Head of caudate nucleus (tissue), 42 donors: ENCODE measurements at regions not wholly inside any gene's neighbourhood (a gene's known extent, or its start where the extent isn't known, plus 50 kb on each side); places are given as distances from the start of the nearest gene placed in this dataset.
"Not testable (repeated sequence)": the region's sequence is repeated elsewhere in the genome, so short reads cannot be mapped to it uniquely, and the experiment has no call there.

Experiments
- DNase-seq, 42 donors: peaks; one replicate each; pipeline versions ENCODE4 v3.0.0 to v3.0.0-alpha.2; 2020 to 2021; ENCODE audit warnings: mixed read lengths in 7 of 42
- intact Hi-C: fragments of 100-400 bp; cut with DNase I; formaldehyde crosslinking; loops from one replicate; pipeline ENCODE4 v1.15.0; 2022

GRCh38 chr12:114508529-114509129 is 102.7 kb upstream of the TBX5 start:
- intact Hi-C loops: loop anchor here (5.0 kb wide), 2 partner anchors 341 to 526 kb away; no protein-coding TSS in a partner anchor
- peak; percentile 24 to 92 (median 77) for DNase-seq

- DNase-seq: no peak
- intact Hi-C loops: loop anchor here (5.0 kb wide), 2 partner anchors 339 to 524 kb away; no protein-coding TSS in a partner anchor
Observed at GRCh38 chr12:114506651-114507050, 100.7 kb upstream of the TBX5 start.

- DNase-seq: no peak
- intact Hi-C loops: no loop called here
Observed at GRCh38 chr12:114504311-114504710, 98.4 kb upstream of the TBX5 start.

- intact Hi-C loops: no loop called here
- no peak for DNase-seq
Observed at GRCh38 chr12:114501474-114501807, 95.5 kb upstream of the TBX5 start.

GRCh38 chr12:114500775-114501473 is 95.0 kb upstream of the TBX5 start:
- intact Hi-C loops: no loop called here
- no peak for DNase-seq

GRCh38 chr12:114500131-114500530 is 94.2 kb upstream of the TBX5 start:
- no peak for DNase-seq
- intact Hi-C loops: no loop called here

GRCh38 chr12:114499338-114499737 is 93.4 kb upstream of the TBX5 start:
- intact Hi-C loops: no loop called here
- DNase-seq: no peak

GRCh38 chr12:114491916-114492315 is 86.0 kb upstream of the TBX5 start:
- intact Hi-C loops: no loop called here
- DNase-seq: no peak

GRCh38 chr12:114484822-114485459 is 79.0 kb upstream of the TBX5 start:
- DNase-seq, intact Hi-C loops: not testable (repeated sequence)

- DNase-seq: no peak
- intact Hi-C loops: no loop called here
Observed at GRCh38 chr12:114483996-114484395, 78.1 kb upstream of the TBX5 start.

GRCh38 chr12:114481200-114481535 is 75.2 kb upstream of the TBX5 start:
- DNase-seq: peak in 2 of 42 donors; percentile 5 to 18
- intact Hi-C loops: no loop called here

GRCh38 chr12:114480337-114481199 is 74.6 kb upstream of the TBX5 start:
- DNase-seq: no peak
- intact Hi-C loops: no loop called here

- intact Hi-C loops: loop anchor here (10.0 kb wide), 1 partner anchor 315 kb away; no protein-coding TSS in a partner anchor
- DNase-seq: no peak
Observed at GRCh38 chr12:114479831-114480230, 73.9 kb upstream of the TBX5 start.

- DNase-seq: no peak
- intact Hi-C loops: loop anchor here (10.0 kb wide), 1 partner anchor 314 kb away; no protein-coding TSS in a partner anchor
Observed at GRCh38 chr12:114478865-114479264, 72.9 kb upstream of the TBX5 start.

GRCh38 chr12:114477989-114478395 is 72.0 kb upstream of the TBX5 start:
- no peak for DNase-seq
- intact Hi-C loops: loop anchor here (10.0 kb wide), 1 partner anchor 313 kb away; no protein-coding TSS in a partner anchor

- peak in 6 of 42 donors; percentile 4 to 43 (median 17) for DNase-seq
- intact Hi-C loops: loop anchor here (10.0 kb wide), 1 partner anchor 311 kb away; no protein-coding TSS in a partner anchor
Observed at GRCh38 chr12:114476159-114476558, 70.2 kb upstream of the TBX5 start.

- DNase-seq: no peak
- intact Hi-C loops: loop anchor here (10.0 kb wide), 1 partner anchor 309 kb away; no protein-coding TSS in a partner anchor
Observed at GRCh38 chr12:114473717-114474116, 67.8 kb upstream of the TBX5 start.

- intact Hi-C loops: loop anchor here (10.0 kb wide), 1 partner anchor 308 kb away; no protein-coding TSS in a partner anchor
- no peak for DNase-seq
Observed at GRCh38 chr12:114473018-114473417, 67.1 kb upstream of the TBX5 start.

- DNase-seq: no peak
- intact Hi-C loops: no loop called here
Observed at GRCh38 chr12:114457620-114458019, 51.7 kb upstream of the TBX5 start.
